HG03520 (cell line): ENCODE measurements at regions not wholly inside any gene's neighbourhood (a gene's known extent, or its start where the extent isn't known, plus 50 kb on each side); places are given as distances from the start of the nearest gene placed in this dataset.
A peak's percentile ranks its signal among the peaks of the same experiment; 100 is the strongest.

Source experiments
- ATAC-seq: cut with Tn5 transposase; IDR thresholded peaks from one replicate; pipeline ENCODE4 v1.9.1; 2021; ENCODE audit warnings: mild to moderate bottlenecking, moderate library complexity; ENCODE audit not compliant: unreplicated experiment

DNA sequence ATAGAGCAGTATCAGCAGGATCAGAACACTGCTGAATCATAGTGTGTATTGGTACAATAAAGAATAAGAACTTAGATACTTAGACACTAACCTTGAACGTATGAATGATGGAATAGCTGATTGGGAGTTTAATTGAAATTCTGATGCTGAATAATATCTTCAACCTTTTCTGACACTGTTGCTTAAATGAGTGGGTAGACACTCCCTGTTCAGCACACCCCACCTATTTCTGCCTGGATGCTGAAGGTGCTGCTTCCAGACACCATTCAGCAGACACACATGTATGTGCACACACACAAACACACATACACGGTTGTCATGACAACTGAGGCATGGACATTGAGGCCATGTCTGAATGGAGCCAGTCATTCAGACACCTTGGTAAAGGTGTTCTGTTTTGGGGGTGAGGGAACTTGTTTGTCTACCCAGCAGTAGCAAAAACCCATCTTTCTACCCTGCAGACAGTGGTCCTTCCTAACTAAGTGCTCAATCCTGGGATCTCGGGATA, 54.3 kb downstream of the TMEM215 start:
- no peak for ATAC-seq

DNA sequence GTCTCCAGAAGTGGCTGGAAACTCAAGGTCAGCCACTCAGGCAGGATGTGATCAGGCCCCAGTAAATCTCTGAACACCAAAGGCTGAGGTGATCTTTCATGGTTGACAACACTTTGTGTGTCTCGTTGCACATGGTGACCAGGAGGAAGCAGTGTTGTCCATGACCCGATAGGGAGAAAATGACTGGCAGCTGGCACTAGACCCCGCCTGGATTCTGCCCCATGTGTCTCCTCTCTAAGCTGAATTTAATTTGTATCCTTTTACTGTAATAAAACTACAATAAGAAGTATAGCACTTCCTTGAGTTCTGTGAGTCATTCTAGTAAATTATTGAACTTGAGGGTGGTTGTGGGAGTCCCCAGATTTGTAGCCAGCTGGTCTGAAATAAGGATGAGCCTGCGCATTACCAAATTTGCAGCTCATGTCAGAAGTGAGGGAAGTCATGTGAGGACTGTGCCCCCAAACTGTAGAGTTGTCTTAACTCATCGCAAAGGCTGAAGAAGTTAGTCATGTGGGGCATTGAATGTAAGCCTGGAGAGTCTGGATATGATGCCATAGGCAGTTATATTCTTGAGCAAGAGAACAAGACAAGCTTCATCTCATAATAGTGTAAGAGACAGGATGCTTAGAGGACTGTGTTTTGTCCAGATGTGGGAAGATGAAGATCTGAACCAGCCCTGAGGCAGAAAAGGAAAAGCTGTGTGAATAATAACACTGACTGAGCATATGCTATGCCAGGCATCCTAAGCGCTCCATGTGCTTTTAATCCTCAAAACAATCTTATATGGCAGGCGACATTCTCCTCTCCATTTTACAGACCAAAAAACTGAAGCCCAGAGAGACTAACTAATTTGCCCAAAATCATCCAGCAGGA, 55.9 kb downstream of the TMEM215 start:
- ATAC-seq, result peak; percentile 54

DNA sequence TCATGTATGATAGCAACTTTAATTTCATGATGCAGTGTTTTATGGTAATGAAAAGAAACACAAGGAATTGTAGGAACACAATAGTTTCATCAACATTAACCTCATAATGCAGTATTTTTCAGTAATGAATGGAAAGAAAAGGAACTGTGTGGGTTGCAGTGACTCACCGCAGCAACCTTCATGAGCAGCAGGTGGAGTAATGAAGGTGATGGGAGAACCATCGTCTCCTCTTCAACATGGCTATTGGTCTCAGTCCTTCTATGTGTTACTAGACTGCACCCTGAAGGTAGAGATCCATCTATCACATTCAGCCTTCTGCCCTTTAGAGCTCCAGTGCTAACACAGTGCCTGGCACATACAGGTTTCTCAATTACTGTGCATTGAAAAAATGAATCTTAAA, 58.0 kb downstream of the TMEM215 start:
- no peak for ATAC-seq

DNA sequence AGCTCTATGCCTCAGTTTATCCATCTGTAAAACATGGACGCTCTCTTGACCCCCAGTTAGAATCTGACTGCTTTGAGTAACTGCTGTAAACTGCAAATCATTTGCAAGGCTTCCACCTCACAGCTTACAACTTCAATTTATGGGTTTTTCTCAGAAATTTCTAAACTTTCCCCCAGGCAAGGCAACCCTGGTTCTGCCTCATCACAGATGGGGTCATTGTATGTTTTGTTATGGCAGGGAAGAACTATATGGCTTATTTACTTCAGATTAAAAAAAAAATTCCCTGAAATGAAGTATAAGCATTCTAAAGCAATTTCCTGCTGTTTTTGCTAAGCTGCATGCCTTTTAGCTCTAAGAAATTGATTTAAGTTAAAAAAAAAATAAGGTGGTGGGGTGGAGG, 60.0 kb downstream of the TMEM215 start:
- no peak for ATAC-seq

DNA sequence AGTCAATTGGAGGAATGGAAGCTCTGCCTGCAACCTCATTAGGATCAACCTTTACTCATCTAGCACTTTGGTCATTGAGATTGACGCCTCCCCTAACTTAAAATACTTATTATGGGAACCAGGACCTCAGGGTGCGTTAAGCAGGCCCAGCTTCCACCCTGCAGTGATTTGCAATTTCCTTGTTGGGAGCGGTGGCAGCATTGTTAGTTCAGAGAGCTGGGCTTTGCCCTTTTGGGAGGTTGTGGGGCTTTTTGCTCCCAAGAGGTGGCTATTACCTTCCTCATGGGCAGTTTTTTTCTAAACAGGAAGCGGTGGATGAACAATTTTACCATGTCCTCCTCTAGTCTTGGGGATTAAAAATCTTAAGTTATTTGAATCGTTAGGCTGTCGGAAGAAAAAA, 60.9 kb downstream of the TMEM215 start:
- no peak for ATAC-seq

DNA sequence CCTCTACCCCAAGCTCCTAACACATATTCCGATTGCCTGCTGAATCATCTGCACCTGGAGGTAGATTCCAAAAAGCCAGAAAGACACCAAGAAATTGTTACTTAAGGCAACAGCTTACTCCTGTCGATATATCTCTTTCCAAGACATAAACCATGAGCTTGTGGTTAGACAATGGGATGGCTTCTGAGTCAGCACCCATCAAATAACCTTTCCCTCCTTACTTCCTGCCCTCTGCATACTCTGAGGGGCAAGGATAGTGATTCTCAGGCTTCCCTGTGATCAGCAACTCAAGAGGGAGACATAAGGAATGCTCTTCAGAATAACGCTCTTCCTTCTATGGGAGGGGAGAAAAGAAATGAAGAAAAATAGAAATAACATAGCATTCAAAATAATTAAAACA, 70.9 kb downstream of the TMEM215 start:
- no peak for ATAC-seq

DNA sequence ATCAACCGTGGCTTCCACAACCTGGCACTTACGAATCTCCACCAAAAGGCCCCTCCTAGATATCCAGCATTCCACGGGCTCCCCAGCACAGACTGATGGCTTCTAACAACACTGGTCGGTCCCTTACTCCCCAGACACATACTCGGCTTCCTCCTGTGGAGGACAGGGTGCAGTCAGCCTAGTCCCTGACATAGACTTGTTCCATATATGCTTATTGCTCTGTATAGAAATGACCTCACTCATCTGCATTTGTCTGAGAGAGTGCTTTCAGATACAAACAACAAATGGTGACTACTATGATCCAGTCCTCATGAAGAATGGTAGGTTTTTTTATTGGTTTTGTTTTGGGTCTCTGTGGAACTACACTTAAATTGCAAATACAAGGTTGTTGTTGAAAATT, 72.4 kb downstream of the TMEM215 start:
- no peak for ATAC-seq

DNA sequence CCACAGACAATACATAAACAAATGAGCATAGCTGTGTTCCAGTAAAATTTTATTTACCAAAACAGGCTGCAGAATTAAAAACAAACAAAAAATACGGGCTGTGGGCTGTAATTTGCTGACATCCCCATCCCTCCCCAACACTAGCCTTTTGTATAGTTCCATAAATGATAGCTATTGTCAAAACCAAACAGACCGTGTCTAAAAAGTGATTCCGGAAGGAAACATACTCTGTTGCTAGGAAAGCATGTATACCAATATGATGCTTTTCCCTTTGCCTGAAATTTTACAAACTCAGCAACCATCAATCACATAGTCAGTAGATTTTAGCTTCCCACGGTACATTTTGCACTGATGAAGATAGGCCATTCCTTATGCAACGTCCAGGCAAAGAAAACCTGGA, 80.0 kb downstream of the TMEM215 start:
- no peak for ATAC-seq

DNA sequence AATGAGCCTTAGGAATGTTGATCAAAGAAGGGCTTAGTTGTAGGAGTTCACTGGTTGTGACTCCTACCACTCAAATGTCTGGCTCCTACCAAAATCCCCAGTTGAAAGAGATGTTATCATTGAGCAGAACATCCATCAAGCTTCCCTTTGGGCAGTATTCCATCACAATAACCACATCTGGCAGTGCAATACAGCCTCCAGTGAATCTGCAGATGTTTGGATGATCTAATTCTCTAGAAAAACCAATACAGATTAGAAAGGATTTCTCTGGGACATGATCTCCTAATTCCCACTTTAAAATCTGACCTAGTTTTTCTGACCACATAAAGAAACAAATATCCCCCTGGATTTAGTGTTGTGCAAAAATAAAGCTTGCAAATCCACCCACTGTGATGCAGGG, 81.6 kb downstream of the TMEM215 start:
- no peak for ATAC-seq

DNA sequence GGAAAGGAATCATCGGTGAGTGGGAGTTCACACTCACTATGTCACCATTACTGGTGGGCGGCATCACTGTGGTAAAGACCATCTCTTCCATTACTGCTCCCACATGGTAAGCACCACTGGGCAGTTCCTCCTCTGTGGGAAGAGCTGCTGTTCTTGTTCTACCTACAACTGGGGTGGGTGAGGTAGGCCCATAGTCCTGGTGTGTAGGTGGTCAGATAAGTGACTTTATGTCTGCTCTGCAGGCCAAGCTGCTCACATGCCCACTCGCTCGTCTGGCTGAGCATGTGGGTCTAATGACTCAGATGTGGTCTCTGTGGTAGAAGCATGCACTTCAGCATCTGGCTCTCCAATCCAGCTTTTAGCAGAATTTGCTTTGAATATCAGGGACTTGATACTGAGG, 82.9 kb downstream of the TMEM215 start:
- ATAC-seq, result no peak

DNA sequence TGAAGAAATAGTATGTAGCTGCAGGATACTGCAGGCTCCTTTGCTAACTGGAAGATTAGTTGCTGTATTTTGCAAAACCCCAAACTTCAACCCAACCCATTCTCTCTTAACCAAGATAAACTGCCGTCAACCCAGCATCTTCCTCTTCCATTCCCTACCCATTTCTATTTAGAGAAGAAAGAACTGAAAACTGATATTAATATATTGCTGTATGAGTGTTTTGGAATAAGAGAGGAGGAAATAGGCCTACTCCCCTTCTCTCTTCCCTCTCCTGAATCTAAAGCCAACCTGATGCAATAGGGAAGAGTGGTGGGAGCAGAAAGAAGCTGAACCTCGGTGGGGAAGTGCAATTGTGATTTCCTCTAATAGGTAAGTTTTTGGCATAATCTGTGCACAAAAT, 83.7 kb downstream of the TMEM215 start:
- no peak for ATAC-seq

DNA sequence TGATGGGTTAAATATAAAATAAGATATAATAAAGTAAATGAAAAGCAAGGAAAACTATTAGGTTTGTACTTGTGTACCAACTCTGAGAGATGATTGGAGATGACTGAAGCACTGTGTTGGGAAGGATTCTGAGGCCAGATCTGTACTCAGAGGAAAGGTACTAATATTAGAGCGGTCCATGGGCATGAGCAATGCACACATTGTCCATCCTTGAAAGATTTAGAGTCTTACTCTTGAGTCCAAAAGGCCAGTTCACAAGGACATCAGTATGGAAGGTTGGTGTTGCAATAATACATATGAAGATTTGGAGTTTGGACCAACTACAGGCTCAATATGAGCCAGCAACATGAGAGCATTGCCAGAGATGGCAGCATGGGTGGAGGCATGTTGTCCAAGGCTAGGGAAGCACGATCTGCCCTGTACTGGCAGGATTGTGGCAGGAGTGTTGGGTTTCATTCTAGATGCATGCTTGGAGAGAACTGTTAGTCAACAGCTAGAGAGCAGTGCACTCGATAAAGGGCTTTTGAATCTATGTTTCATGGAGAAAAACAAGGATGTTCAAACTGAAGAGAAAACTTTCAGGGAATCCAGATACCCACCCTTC, 84.4 kb downstream of the TMEM215 start:
- no peak for ATAC-seq

DNA sequence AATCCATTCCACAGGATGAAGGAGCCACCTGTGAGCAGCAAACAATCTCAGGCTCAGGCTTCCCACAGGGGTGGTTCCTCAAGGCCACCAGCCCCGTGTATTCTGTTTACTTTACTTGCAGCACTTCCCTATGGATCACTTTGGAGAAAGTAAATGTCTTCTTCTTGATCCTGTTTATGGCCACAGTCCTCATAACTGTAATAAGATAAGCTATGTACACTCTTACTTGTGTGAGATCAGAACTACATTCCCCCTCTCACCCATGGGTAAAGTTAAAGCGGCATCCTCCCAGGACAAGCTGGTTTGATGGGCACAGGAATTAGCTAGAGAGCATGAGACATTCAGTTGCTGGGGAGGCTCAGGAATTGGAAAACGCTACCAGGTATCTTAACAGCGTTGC, 86.1 kb downstream of the TMEM215 start:
- no peak for ATAC-seq

DNA sequence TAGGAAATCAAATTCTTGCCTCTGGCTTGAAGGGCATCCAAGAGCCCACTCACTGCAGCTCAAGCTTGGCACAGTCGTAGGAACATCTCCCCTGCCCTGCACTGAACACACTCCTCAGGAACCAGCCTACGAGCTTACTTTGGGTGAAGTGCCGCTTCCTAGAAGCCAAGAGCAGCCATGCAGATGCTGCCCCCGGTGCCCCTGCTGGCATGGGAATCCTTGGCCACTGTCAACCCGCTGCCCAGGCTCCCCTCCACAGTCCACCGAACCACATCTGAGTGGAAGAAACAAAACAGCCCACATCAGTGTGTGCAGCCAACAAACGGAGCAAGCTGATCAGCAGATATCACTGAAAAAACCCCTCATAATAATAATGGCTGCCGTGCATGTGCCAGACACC, 89.8 kb downstream of the TMEM215 start:
- ATAC-seq, result no peak

DNA sequence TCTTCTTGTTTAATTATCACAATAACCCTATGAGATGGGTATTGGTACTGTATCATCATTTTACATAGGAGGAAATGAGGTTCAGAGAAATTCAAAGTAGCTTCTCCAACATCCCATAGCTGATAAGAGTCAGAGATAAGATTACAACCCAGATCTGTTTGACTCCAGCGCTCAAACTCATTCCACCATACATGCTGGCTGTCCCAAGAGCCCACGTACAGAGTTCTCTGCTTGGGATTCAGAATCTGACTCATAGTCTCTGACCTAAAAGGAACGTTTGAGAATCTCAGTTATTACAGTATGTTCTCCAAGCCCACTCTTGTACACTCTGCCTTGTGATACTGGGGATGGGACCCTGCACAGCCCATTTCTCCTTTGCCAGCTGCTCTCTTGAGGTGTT, 90.2 kb downstream of the TMEM215 start:
- no peak for ATAC-seq

DNA sequence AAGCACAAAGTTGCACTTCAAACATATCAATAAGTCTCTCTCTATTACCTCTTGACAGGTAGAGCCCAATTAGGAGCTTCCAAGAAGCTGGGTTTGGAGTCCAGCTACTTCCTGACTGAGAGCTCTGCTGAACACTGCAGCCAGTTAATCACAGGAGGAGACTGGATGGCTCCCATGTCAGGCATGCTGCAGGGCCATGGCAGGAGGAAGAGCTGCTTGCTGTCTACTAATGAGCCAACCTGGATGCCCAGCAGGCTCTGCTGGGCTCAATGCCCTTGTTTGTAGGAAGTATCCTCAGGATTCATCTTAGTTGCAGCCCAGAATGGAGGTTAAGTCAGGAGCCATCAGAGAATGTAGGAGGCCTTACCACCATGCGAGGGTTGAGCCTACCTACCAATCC, 91.9 kb downstream of the TMEM215 start:
- ATAC-seq, result no peak

DNA sequence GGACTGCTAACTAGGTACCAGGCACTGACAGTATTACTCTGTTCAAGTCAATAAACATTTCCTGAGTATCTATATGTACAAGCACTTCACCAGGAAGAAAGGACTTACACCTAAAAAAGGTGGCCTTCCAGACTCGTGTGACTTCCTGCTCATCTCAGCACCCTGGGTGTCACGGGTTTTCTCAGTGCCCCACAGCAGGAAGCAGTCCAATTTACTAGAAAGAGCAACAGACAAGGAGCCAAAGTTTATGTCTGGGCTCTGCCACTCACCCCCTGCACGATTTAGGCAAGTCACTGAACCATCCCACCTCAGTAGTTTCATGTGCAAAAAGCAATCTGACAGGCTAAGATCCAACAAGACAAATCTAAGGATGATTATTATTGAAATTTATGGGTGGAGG, 92.4 kb downstream of the TMEM215 start:
- ATAC-seq, result no peak

DNA sequence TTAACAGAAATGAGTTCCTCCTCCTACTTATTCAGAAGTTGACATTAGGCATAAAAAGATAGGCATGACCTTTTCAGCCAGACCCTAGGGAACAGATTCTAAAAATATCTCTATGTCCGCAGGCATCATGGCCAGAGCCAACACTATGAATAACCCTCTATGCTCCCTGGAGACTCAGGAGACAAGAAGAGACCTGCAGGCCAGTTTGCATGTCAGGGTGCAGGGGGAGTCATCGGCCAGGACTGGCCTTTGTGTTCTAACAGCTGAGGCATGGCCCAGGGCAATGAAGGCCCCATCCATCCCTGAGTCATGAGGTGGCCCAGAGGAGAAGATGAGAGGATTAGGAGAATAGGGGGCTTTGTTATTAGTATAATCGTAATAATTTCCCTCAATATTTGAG, 93.8 kb downstream of the TMEM215 start:
- ATAC-seq, result no peak

DNA sequence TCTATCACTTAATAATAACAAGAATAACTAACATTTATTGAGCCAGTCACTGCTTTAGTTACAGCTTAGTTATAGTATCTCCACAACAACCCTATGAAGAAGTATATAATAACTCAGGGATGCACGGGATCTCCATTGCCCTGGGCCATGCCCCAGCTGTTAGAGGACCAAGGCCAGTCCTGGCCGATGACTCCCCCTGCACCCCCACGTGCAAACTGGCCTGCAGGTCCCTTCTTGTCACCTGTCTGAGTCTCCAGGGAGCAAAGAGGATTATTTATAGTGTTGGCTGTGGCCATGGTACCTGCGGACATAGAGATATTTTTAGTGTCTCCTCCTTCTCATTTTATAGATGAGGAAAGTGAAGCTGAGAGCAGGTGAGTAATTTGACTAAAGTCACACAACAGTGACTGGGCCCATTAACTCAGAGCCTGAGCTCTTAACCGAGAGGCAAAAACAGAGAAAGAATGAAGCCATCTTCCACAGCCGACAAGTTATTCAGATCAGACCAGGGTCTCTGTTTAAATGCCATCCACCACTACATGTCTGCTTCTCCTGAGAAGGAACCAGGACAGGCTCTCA, 94.4 kb downstream of the TMEM215 start:
- no peak for ATAC-seq

DNA sequence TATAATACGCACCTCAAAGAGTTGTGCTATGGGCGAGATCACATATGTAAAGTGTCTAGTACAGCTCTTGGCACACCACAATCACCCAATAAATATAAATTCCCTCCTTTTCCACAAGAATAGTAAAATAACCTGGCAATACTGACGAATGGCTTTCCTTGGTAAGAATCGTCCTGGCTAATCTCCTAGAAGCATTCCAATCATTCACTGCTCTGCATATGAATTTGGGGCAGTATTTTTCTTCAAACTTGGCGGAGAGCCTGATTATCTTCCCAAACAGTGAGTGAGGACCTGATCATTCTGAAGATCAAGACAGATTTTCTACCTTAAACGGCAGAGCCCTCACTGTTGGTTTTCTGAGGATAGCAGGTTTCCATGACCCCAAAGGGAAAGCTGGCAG, 96.0 kb downstream of the TMEM215 start:
- ATAC-seq, result no peak

DNA sequence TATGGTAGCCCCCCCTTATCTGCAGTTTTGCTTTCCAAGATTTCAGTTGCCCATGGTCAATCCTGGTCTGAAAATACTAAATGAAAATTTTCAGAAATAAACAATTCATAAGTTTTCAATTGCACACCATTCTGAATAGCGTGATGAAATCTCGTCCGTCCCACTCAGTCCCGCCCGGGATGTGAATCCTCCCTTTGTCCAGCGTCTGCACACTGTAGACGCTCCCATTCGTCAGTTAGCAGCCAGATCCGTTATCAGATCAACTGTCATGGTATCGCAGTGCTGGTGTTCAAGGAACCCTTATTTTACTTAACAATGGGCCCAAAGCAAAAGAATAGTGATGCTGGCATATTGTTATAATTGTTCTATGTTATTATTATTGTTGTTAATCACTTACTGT, 98.6 kb downstream of the TMEM215 start:
- ATAC-seq, result no peak

DNA sequence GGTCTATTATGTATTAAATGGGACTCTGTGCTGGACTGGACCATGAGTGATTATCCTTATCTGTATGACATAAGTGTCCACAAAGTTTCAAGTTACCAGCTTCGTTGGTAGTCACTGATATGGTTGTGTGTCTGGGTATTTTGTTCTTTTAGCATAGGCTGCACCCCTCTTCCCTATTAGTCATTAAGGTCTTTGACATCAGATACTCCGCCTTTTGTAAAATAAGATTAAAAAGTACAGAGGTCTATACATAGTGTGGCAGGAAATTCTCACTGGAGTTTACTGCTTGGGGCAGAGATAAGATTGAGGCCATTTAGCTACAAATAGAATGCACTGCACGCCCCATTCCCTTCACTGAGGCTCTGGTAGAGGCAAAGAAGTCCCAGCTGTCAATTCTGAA, 99.4 kb downstream of the TMEM215 start:
- ATAC-seq, result no peak
